GM13977 (cell line): ENCODE measurements at regions not wholly inside any gene's neighbourhood (a gene's known extent, or its start where the extent isn't known, plus 50 kb on each side); places are given as distances from the start of the nearest gene placed in this dataset.
"Not testable (repeated sequence)": the region's sequence is repeated elsewhere in the genome, so short reads cannot be mapped to it uniquely, and the experiment has no call there.

Experiments used
- DNase-seq: peaks from one replicate; pipeline ENCODE4 v3.0.0; 2012; ENCODE audit warnings: low spot score
- in situ Hi-C: fragments of 300-500 bp; cut with MboI; formaldehyde crosslinking; loops from one replicate; pipeline ENCODE4 v1.12.0; 2022; ENCODE audit warnings: low sequenced_read_pairs, low pct_unique_long_range_greater_than_20kb, mixed read lengths, inconsistent platforms; ENCODE audit not compliant: unreplicated experiment
- TF ChIP-seq, protein P1 (sequence below): IDR thresholded peaks from 2 replicates; pipeline ENCODE4 v1.5.1; 2012; ENCODE audit warnings: mild to moderate bottlenecking, control low read depth; ENCODE audit not compliant: insufficient read depth; ENCODE audit errors: extremely low read depth, missing control alignments

DNA sequence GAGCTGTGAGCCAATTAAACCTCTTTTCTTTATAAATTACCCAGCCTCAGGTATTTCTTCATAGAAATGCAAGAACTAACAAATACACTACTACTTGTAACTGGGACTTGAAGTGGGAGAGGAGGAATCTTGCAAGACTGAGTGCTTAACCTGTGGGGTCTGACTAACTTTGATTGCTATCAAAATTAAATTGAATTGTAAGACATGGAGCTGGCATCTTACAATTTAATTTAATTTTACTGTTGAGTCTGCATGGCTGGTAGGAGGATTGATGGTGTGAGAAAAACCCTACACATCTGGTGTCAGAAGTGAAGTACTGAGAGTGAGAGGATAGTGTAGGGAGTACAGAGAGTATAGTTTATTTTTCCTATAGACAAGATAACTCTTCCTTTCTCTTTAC is 1259.9 kb downstream of the CDH12 start:
- in situ Hi-C loops: no loop called here

DNA sequence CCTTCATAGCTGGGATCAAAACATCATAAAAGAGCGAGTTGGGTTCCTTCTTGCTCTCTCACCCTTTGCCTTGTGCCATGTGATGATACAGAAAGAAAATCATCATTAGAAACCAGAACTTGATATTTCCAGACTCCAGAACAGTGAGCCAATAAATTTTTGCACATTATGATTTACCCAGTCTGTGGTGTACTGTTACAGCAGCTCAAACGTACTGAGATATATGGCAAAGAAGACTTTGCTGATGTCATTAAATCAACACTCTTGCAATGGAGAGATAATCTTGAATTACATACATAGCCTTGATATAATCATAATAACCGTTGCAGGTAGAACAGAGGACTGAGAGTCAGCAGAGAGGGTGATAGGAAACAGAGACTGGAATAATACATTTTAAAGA is 1271.6 kb downstream of the CDH12 start:
- TF ChIP-seq, protein P1, sequence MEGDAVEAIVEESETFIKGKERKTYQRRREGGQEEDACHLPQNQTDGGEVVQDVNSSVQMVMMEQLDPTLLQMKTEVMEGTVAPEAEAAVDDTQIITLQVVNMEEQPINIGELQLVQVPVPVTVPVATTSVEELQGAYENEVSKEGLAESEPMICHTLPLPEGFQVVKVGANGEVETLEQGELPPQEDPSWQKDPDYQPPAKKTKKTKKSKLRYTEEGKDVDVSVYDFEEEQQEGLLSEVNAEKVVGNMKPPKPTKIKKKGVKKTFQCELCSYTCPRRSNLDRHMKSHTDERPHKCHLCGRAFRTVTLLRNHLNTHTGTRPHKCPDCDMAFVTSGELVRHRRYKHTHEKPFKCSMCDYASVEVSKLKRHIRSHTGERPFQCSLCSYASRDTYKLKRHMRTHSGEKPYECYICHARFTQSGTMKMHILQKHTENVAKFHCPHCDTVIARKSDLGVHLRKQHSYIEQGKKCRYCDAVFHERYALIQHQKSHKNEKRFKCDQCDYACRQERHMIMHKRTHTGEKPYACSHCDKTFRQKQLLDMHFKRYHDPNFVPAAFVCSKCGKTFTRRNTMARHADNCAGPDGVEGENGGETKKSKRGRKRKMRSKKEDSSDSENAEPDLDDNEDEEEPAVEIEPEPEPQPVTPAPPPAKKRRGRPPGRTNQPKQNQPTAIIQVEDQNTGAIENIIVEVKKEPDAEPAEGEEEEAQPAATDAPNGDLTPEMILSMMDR: no peak
- in situ Hi-C loops: no loop called here
- DNase-seq: no peak

More for the DNA sequence above, 1259.9 kb downstream of the CDH12 start:
- TF ChIP-seq, protein P1: no peak
- no peak for DNase-seq

DNA sequence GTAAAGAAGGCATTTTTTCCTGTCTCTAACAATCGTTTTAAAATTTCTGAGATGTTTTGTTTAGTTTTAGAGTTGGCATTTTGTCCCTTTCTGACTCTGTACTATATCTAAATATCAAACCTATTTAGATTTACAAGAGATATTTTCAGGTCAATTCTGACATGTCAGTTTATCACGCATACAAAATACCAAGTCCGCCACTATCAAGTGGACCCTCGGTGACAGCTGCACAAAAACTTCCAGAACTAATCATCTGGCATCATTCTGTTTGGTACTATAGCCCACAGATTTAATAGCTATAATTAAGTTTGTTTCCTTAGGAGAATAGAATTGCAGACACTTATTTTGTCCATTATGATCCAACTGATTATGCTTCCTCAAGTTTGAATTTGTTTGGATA is 1278.2 kb downstream of the CDH12 start:
- TF ChIP-seq, protein P1: no peak
- in situ Hi-C loops: no loop called here
- DNase-seq: no peak

GRCh38 chr5:21574438-21574837 is 1278.7 kb downstream of the CDH12 start:
- DNase-seq: no peak
- in situ Hi-C loops: no loop called here
- TF ChIP-seq, protein P1: no peak

- TF ChIP-seq, protein P1: no peak
- in situ Hi-C loops: no loop called here
- DNase-seq: peak; percentile 0
These were observed 1279.5 kb downstream of the CDH12 start for GRCh38 chr5:21573416-21574314.

- in situ Hi-C loops, DNase-seq: not testable (repeated sequence)
These were observed 1281.9 kb downstream of the CDH12 start for GRCh38 chr5:21571196-21571595.

DNA sequence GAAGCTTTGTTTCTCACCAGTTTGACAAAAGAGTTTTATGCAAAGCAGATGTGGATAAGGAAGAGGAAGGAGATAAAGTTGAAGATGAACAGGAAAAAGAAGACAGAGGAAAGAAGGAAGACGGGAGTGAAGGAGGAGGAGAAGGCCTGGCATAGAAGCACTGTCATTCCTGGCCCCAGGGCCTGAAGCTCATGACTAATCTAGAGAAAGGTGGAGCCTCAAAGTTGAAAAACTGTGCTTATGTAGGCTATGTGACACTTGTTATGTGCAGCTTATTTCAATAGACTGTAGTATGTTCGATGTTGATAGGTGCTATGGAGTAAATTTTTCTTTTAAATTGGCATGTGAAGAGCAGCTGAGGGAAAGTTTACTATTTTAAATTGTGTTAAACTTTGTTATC is 1294.0 kb downstream of the CDH12 start:
- in situ Hi-C loops, DNase-seq: not testable (repeated sequence)

- DNase-seq, in situ Hi-C loops: not testable (repeated sequence)
These were observed 1300.9 kb downstream of the CDH12 start for GRCh38 chr5:21552263-21552662.

- in situ Hi-C loops: not testable (repeated sequence)
These were observed 1302.2 kb downstream of the CDH12 start for GRCh38 chr5:21550916-21551315.

GRCh38 chr5:21547656-21548055 is 1305.5 kb downstream of the CDH12 start:
- DNase-seq, in situ Hi-C loops: not testable (repeated sequence)

More at GRCh38 chr5:21550916-21551315, 1302.2 kb downstream of the CDH12 start:
- DNase-seq: not testable (repeated sequence)

DNA sequence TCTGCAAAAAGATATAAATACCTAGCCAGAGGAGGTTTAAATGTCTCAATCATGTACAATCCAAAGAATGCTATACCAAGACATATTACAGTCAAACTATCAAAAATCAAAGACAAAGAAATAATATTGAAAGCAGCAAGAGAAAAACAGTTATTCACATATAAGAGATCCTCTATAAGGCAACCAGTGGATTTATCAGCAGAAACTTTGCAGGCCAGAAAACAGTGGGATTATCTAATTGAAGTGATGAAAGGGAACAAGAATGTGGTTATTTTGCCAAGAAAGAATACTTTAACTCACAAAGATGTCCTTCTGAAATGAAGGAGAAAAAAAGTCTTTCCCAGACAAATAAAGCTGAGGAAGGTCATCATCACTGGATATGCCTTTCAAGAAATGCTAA is 1318.0 kb downstream of the CDH12 start:
- in situ Hi-C loops, DNase-seq: not testable (repeated sequence)

DNA sequence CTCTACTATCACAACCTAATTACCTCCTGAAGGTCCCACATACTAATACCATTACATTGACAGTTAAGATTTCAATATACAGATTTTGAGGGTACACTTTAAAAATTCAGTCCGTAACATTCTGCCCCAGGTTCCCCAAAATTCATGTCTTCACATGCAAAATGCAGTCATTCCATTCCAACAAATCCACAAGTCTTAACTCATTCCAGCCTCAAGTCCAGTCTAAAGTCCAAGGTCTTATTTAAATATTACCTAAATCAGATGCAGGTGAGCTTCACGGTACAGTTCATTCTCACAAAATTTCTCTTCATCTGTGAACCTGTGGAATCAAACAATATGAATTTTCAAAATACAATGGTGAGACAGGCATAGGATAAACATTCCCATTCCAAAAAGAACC is 1332.0 kb downstream of the CDH12 start:
- DNase-seq, in situ Hi-C loops: not testable (repeated sequence)
